HCT116 (cell line): ENCODE measurements at regions not wholly inside any gene's neighbourhood (a gene's known extent, or its start where the extent isn't known, plus 50 kb on each side); places are given as distances from the start of the nearest gene placed in this dataset.

Experiments
- ATAC-seq: fragments of 200-7000 bp; cut with Tn5 transposase; 2 replicates; pipeline ENCODE4 v1.9.1; 2020; ENCODE audit warnings: mild to moderate bottlenecking, moderate library complexity
- BruUV-seq: library from RNA; stranded (reverse); fragments of 400-500 nt; replicated peaks from 2 replicates; lab custom pipeline; 2021; lab: Mats Ljungman, UMichigan
- CTCF ChIA-PET: fragments of 300-600 bp; sonication (Branson Sonifier 250); formaldehyde crosslinking; loops from one replicate; lab custom pipeline; 2021; ENCODE audit warnings: antibody characterized with exemption; lab: Charles Lee
- POLR2A ChIA-PET: fragments of 300-600, 350-600 bp; sonication (Branson Sonifier 250); formaldehyde crosslinking; loops from one replicate; lab custom pipeline; 2021; ENCODE audit warnings: antibody characterized with exemption; lab: Charles Lee
- RAD21 ChIA-PET, 2 experiments: fragments of 300-600 bp; sonication (Branson Sonifier 250); formaldehyde crosslinking; loops; one replicate each; lab custom pipeline; 2023; ENCODE audit warnings: low total read pairs in 2 of 2; ENCODE audit not compliant: uncharacterized antibody in 2 of 2, unreplicated experiment in 2 of 2, low non-redundant PET in 1 of 2; lab: Charles Lee
- DNase-seq: peaks from one replicate; pipeline ENCODE4 v3.0.0-alpha.2; 2010; ENCODE audit warnings: low read depth, low spot score
- H2AFZ ChIP-seq: fragments of 200-600 bp; shearing (Covaris generic), sonication (generic); 2 replicates; pipeline ENCODE4 v1.6.1; 2017; ENCODE audit warnings: low read depth, mixed run types, mixed read lengths, antibody characterized with exemption, low read length; ENCODE audit not compliant: poor library complexity, severe bottlenecking
- H3K27ac ChIP-seq: 2 replicates; pipeline ENCODE4 v1.5.1; 2012; ENCODE audit warnings: low read depth, low read length
- H3K27me3 ChIP-seq: fragments of 200-600 bp; sonication (generic); 2 replicates; pipeline ENCODE4 v1.6.1; 2016; ENCODE audit warnings: mixed run types, low read length, mixed read lengths; ENCODE audit not compliant: insufficient read depth
- H3K36me3 ChIP-seq, 2 experiments: fragments of 200-500 bp in 1 of 2; fragments of 200-600 bp in 1 of 2; sonication (Bioruptor generic) in 1 of 2; sonication (generic) in 1 of 2; 2 replicates each; pipeline versions ENCODE4 v1.5.1 to v1.6.1; 2014 to 2016; ENCODE audit warnings: low read length in 2 of 2, inconsistent platforms in 1 of 2, mixed read lengths in 1 of 2, mixed run types in 1 of 2; ENCODE audit not compliant: insufficient read depth in 2 of 2, control insufficient read depth in 1 of 2
- H3K4me1 ChIP-seq, 2 experiments: fragments of 200-600 bp in 1 of 2; sonication (generic) in 1 of 2; 2 replicates each; pipeline versions ENCODE4 v1.5.1 to v1.6.1; 2012 to 2017; ENCODE audit warnings: low read length in 2 of 2, inconsistent platforms in 1 of 2, mild to moderate bottlenecking in 1 of 2, mixed read lengths in 1 of 2, mixed run types in 1 of 2, moderate library complexity in 1 of 2; ENCODE audit not compliant: insufficient read depth in 2 of 2, control insufficient read depth in 1 of 2
- H3K4me2 ChIP-seq: fragments of 200-600 bp; sonication (generic); 2 replicates; pipeline ENCODE4 v1.6.1; 2017; ENCODE audit warnings: mixed run types, low read length, mixed read lengths
- H3K4me3 ChIP-seq, 2 experiments: fragments of 200-600 bp in 1 of 2; sonication (generic) in 1 of 2; replicated peaks in 1 of 2; 2 replicates each; pipeline ENCODE4 v1.5.1; 2011 to 2016; ENCODE audit warnings: low read length in 2 of 2, control low read depth in 1 of 2, low read depth in 1 of 2, mild to moderate bottlenecking in 1 of 2, mixed read lengths in 1 of 2, mixed run types in 1 of 2
- H3K79me2 ChIP-seq: fragments of 200-600 bp; sonication (generic); 2 replicates; pipeline ENCODE4 v1.6.1; 2017; ENCODE audit warnings: mild to moderate bottlenecking, mixed run types, low read length, moderate library complexity, mixed read lengths; ENCODE audit not compliant: insufficient read depth
- H3K9ac ChIP-seq: fragments of 200-600 bp; sonication (generic); 2 replicates; pipeline ENCODE4 v1.6.1; 2016; ENCODE audit warnings: low read length, mixed read lengths
- H3K9me2 ChIP-seq: fragments of 200-600 bp; sonication (generic), shearing (Covaris generic); 2 replicates; pipeline ENCODE4 v1.6.1; 2017; ENCODE audit warnings: mixed run types, mild to moderate bottlenecking, moderate library complexity; ENCODE audit not compliant: insufficient read depth
- H3K9me3 ChIP-seq, 2 experiments: fragments of 200-500 bp in 1 of 2; fragments of 200-600 bp in 1 of 2; sonication (Bioruptor generic) in 1 of 2; sonication (generic) in 1 of 2; 2 replicates each; pipeline ENCODE4 v1.6.1; 2014 to 2017; ENCODE audit warnings: low read length in 2 of 2, mixed read lengths in 2 of 2, inconsistent platforms in 1 of 2, low read depth in 1 of 2, mild to moderate bottlenecking in 1 of 2, mixed run types in 1 of 2, moderate library complexity in 1 of 2; ENCODE audit not compliant: control insufficient read depth in 1 of 2, insufficient read depth in 1 of 2
- H4K20me1 ChIP-seq: fragments of 200-600 bp; sonication (generic), shearing (Covaris generic); 2 replicates; pipeline ENCODE4 v1.6.1; 2017; ENCODE audit warnings: mixed run types, mild to moderate bottlenecking, moderate library complexity; ENCODE audit not compliant: insufficient read depth
- ELF1 ChIP-seq: IDR thresholded peaks from 2 replicates; pipeline ENCODE4 v1.6.1; 2012; ENCODE audit warnings: low read depth, borderline replicate concordance
- EZH2phosphoT487 ChIP-seq: fragments of 200-600 bp; IDR thresholded peaks from 2 replicates; pipeline ENCODE4 v1.6.1; 2018; ENCODE audit warnings: antibody characterized with exemption, borderline replicate concordance
- POLR2A ChIP-seq: IDR thresholded peaks from 2 replicates; pipeline ENCODE4 v1.7.0; 2011; ENCODE audit warnings: borderline replicate concordance; ENCODE audit not compliant: insufficient read depth, insufficient read length; ENCODE audit errors: extremely low read depth
- SIN3A ChIP-seq: IDR thresholded peaks from 2 replicates; pipeline ENCODE4 v1.6.1; 2012; ENCODE audit warnings: low read depth
- ZFX ChIP-seq: fragments of 450-650 bp; IDR thresholded peaks from 2 replicates; pipeline ENCODE4 v1.6.1; 2017
- intact Hi-C: fragments of 100-400 bp; cut with micrococcal nuclease; formaldehyde crosslinking; loops from 2 replicates; pipeline ENCODE4 v1.10.0; 2022
- TF ChIP-seq, protein P1 (sequence below): IDR thresholded peaks from 2 replicates; pipeline ENCODE4 v1.6.1; 2011; ENCODE audit warnings: mild to moderate bottlenecking, low read length, moderate library complexity; ENCODE audit not compliant: insufficient replicate concordance; ENCODE audit errors: extremely low read depth
- TF ChIP-seq, protein P2 (sequence below): IDR thresholded peaks from 2 replicates; pipeline ENCODE4 v1.6.1; 2012
- TF ChIP-seq, protein P3 (sequence below): IDR thresholded peaks from 2 replicates; pipeline ENCODE4 v1.6.1; 2012; ENCODE audit warnings: low read depth
- TF ChIP-seq, protein P4 (sequence below): IDR thresholded peaks from 2 replicates; pipeline ENCODE4 v1.6.1; 2012
- TF ChIP-seq, protein P5 (sequence below), 3 experiments: fragments of 200-600 bp in 1 of 3; sonication (generic) in 1 of 3; IDR thresholded peaks in 2 of 3; conservative IDR thresholded peaks in 1 of 3; 2 replicates each; pipeline ENCODE4 v1.5.1; 2012 to 2017; ENCODE audit warnings: low read depth in 2 of 3, low read length in 2 of 3, antibody characterized with exemption in 1 of 3, borderline replicate concordance in 1 of 3, control low read depth in 1 of 3, mild to moderate bottlenecking in 1 of 3, mixed read lengths in 1 of 3, mixed run types in 1 of 3, moderate library complexity in 1 of 3; ENCODE audit not compliant: insufficient read depth in 1 of 3

DNA sequence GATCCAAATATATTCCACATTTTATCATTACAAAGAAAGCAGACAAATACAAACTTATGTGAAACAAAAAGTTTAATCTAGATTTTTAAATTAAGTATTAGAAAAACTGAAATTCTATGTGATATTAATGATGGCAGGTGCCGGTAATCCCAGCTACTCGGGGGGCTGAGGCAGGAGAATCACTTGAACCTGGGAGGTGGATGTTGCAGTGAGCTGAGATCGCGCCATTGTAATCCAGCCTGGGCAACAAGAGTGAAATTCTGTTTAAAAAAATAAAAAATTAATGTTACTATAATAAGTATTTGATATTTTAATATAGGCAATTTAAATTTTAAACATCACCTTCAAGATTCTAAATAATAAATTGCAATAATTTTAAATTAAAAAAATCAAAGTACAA lies 400.6 kb downstream of the PABPC4L start:
- no peaks in the 10 kb centered on the region for H3K36me3 ChIP-seq
- no peaks in the 10 kb centered on the region for H4K20me1 ChIP-seq
- no TSS peak for BruUV-seq
- no peaks in the 10 kb centered on the region; a peak in 1 of 4 replicates for H3K4me1 ChIP-seq
- H2AFZ ChIP-seq, result no peak overlapping the region
- H3K27me3 ChIP-seq, result no peaks in the 10 kb centered on the region
- peaks cover 3% of the 10 kb centered on the region; the same call in 1 of the 2 replicates for H3K9me2 ChIP-seq
- RAD21 ChIA-PET, result no interaction called here
- POLR2A ChIA-PET, result no interaction called here
- H3K4me2 ChIP-seq, result no peak overlapping the region
- CTCF ChIA-PET, result no interaction called here
- no peaks in the 10 kb centered on the region for H3K79me2 ChIP-seq
- H3K4me3 ChIP-seq, result no peak overlapping the region
- intact Hi-C loops, result no loop called here
- TF ChIP-seq, protein P1, sequence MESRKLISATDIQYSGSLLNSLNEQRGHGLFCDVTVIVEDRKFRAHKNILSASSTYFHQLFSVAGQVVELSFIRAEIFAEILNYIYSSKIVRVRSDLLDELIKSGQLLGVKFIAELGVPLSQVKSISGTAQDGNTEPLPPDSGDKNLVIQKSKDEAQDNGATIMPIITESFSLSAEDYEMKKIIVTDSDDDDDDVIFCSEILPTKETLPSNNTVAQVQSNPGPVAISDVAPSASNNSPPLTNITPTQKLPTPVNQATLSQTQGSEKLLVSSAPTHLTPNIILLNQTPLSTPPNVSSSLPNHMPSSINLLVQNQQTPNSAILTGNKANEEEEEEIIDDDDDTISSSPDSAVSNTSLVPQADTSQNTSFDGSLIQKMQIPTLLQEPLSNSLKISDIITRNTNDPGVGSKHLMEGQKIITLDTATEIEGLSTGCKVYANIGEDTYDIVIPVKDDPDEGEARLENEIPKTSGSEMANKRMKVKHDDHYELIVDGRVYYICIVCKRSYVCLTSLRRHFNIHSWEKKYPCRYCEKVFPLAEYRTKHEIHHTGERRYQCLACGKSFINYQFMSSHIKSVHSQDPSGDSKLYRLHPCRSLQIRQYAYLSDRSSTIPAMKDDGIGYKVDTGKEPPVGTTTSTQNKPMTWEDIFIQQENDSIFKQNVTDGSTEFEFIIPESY, result no peak
- no peak for TF ChIP-seq EZH2phosphoT487
- TF ChIP-seq, protein P2, sequence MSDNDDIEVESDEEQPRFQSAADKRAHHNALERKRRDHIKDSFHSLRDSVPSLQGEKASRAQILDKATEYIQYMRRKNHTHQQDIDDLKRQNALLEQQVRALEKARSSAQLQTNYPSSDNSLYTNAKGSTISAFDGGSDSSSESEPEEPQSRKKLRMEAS, result no peak
- TF ChIP-seq, protein P3, sequence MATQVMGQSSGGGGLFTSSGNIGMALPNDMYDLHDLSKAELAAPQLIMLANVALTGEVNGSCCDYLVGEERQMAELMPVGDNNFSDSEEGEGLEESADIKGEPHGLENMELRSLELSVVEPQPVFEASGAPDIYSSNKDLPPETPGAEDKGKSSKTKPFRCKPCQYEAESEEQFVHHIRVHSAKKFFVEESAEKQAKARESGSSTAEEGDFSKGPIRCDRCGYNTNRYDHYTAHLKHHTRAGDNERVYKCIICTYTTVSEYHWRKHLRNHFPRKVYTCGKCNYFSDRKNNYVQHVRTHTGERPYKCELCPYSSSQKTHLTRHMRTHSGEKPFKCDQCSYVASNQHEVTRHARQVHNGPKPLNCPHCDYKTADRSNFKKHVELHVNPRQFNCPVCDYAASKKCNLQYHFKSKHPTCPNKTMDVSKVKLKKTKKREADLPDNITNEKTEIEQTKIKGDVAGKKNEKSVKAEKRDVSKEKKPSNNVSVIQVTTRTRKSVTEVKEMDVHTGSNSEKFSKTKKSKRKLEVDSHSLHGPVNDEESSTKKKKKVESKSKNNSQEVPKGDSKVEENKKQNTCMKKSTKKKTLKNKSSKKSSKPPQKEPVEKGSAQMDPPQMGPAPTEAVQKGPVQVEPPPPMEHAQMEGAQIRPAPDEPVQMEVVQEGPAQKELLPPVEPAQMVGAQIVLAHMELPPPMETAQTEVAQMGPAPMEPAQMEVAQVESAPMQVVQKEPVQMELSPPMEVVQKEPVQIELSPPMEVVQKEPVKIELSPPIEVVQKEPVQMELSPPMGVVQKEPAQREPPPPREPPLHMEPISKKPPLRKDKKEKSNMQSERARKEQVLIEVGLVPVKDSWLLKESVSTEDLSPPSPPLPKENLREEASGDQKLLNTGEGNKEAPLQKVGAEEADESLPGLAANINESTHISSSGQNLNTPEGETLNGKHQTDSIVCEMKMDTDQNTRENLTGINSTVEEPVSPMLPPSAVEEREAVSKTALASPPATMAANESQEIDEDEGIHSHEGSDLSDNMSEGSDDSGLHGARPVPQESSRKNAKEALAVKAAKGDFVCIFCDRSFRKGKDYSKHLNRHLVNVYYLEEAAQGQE, result no peak
- TF ChIP-seq, protein P4, sequence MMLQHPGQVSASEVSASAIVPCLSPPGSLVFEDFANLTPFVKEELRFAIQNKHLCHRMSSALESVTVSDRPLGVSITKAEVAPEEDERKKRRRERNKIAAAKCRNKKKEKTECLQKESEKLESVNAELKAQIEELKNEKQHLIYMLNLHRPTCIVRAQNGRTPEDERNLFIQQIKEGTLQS, result no peak
- no peak for TF ChIP-seq SIN3A
- TF ChIP-seq, protein P5, sequence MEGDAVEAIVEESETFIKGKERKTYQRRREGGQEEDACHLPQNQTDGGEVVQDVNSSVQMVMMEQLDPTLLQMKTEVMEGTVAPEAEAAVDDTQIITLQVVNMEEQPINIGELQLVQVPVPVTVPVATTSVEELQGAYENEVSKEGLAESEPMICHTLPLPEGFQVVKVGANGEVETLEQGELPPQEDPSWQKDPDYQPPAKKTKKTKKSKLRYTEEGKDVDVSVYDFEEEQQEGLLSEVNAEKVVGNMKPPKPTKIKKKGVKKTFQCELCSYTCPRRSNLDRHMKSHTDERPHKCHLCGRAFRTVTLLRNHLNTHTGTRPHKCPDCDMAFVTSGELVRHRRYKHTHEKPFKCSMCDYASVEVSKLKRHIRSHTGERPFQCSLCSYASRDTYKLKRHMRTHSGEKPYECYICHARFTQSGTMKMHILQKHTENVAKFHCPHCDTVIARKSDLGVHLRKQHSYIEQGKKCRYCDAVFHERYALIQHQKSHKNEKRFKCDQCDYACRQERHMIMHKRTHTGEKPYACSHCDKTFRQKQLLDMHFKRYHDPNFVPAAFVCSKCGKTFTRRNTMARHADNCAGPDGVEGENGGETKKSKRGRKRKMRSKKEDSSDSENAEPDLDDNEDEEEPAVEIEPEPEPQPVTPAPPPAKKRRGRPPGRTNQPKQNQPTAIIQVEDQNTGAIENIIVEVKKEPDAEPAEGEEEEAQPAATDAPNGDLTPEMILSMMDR (IDR thresholded peaks at IDR 0.05 in 2 of 3, conservative IDR thresholded peaks at IDR 0.05 in 1 of 3; ENCODE audit: borderline replicate concordance in 1 of 3, insufficient read depth in 1 of 3, low read depth in 2 of 3, low read length in 2 of 3), result no peak
- no peak for TF ChIP-seq POLR2A
- TF ChIP-seq ELF1, result no peak
- TF ChIP-seq ZFX, result no peak
- H3K9me3 ChIP-seq, result no peaks in the 10 kb centered on the region
- ATAC-seq (no peak), DNase-seq (no peak)
- H3K9ac ChIP-seq, result no peak overlapping the region
- H3K27ac ChIP-seq, result no peak overlapping the region
